Neural crest cell (in vitro differentiated cells): ENCODE measurements at regions not wholly inside any gene's neighbourhood (a gene's known extent, or its start where the extent isn't known, plus 50 kb on each side); places are given as distances from the start of the nearest gene placed in this dataset.

Experiments used
- DNase-seq: peaks from one replicate; pipeline ENCODE4 v3.0.0; 2021; ENCODE audit warnings: low read depth, mixed read lengths, low spot score
- H3K27ac Mint-ChIP-seq: one replicate; pipeline ENCODE4 v1.8.0; 2021; ENCODE audit warnings: mild to moderate bottlenecking, mixed read lengths; ENCODE audit not compliant: unreplicated experiment
- H3K27me3 Mint-ChIP-seq: 2 replicates; pipeline ENCODE4 v1.8.0; 2021; ENCODE audit warnings: low read depth, mild to moderate bottlenecking, mixed read lengths
- H3K36me3 Mint-ChIP-seq: 2 replicates; pipeline ENCODE4 v1.8.0; 2021; ENCODE audit warnings: low read depth, mild to moderate bottlenecking, mixed read lengths
- H3K4me1 Mint-ChIP-seq: 2 replicates; pipeline ENCODE4 v1.8.0; 2021; ENCODE audit warnings: mixed read lengths
- H3K4me3 Mint-ChIP-seq: one replicate; pipeline ENCODE4 v1.8.0; 2021; ENCODE audit warnings: mild to moderate bottlenecking, mixed read lengths
- H3K9me3 Mint-ChIP-seq: 2 replicates; pipeline ENCODE4 v1.8.0; 2021; ENCODE audit warnings: mixed read lengths
- TF ChIP-seq, protein P1 (sequence below): fragments of 200-600 bp; sonication (generic); conservative IDR thresholded peaks from 2 replicates; pipeline ENCODE4 v1.5.0; 2021; ENCODE audit warnings: antibody characterized with exemption, mild to moderate bottlenecking

DNA sequence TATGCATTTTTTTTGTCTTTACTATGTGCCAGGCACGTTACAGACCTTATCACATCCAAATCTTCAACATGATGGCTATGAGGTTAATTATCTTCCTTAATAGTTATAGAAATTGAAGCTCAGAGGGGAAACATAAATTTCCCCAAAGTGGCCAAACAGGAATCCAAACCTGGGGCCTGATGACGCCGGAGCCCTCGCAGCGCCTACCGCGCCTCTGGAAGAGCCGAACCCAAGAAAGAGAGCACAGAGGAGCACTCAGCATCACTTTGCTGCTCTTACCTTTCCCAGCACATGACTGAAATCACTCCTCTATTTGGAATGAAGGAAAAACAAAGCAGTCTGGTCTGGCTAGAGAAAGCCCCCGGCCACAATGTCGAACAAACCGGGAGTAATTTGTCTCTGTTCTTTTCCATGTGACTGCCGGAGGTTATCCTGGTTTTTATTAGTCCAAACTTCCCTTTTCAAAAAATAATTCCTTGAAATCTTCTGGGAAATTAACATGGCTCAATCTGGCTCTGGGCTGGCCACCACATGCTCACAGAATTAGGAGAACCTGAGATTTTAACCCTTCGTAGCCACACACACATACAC is 195.5 kb downstream of the ADSS2 start:
- TF ChIP-seq, protein P1, sequence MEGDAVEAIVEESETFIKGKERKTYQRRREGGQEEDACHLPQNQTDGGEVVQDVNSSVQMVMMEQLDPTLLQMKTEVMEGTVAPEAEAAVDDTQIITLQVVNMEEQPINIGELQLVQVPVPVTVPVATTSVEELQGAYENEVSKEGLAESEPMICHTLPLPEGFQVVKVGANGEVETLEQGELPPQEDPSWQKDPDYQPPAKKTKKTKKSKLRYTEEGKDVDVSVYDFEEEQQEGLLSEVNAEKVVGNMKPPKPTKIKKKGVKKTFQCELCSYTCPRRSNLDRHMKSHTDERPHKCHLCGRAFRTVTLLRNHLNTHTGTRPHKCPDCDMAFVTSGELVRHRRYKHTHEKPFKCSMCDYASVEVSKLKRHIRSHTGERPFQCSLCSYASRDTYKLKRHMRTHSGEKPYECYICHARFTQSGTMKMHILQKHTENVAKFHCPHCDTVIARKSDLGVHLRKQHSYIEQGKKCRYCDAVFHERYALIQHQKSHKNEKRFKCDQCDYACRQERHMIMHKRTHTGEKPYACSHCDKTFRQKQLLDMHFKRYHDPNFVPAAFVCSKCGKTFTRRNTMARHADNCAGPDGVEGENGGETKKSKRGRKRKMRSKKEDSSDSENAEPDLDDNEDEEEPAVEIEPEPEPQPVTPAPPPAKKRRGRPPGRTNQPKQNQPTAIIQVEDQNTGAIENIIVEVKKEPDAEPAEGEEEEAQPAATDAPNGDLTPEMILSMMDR, result no peak
- DNase-seq, result no peak
- H3K27ac Mint-ChIP-seq, result no peak overlapping the region
- H3K36me3 Mint-ChIP-seq, result no peaks in the 10 kb centered on the region
- H3K4me1 Mint-ChIP-seq, result peaks cover 3% of the 10 kb centered on the region
- no peaks in the 10 kb centered on the region for H3K9me3 Mint-ChIP-seq
- H3K27me3 Mint-ChIP-seq, result no peaks in the 10 kb centered on the region
- H3K4me3 Mint-ChIP-seq, result no peak overlapping the region

DNA sequence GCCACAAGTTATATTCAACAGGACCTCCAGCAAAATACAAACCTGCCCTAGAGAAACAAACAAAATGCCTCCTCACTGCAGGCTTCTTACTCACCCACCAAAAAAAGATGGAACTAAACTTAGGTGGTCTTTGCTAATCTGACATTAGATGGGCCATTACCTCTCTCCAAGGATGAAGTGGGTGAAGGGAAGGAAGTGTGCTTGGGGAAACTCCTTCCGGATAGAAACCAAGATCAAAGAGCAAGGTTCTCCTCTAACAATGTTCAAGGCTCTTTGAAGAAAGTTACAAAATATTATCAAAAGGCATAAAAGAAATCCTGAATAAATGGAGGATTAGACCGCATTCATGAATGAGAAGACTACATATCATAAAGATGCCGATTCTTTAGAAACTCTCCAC is 187.5 kb downstream of the ADSS2 start:
- no peak overlapping the region for H3K27ac Mint-ChIP-seq

DNA sequence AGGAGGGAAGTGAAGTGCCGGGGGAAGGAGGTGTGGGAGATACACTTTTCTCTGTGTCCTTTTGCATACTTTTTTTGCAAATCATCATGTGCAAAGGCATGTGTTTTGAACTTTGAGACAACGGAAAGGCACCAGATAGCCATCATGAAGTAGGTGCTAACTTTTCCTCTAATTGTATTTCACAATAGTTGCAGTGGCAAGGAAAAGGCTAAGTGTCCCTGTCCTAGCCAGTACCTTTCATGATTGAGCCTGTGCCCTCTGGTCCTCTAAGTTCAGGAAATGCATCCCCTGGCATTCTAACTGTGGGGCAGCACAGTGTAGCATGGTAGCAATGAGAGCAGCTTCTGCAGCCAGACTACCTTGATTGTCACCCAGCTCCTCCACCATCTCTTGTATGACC is 186.2 kb downstream of the ADSS2 start:
- Mint-ChIP-seq H3K27ac (no peak overlapping the region), H3K36me3 (peaks cover 2% of the 10 kb centered on the region), H3K4me3 (no peak overlapping the region), H3K9me3 (peaks cover 2% of the 10 kb centered on the region), H3K4me1 (no peaks in the 10 kb centered on the region), H3K27me3 (peaks cover 7% of the 10 kb centered on the region)
- no peak for DNase-seq
- TF ChIP-seq, protein P1, result no peak

More for the DNA sequence above, 187.5 kb downstream of the ADSS2 start:
- no peaks in the 10 kb centered on the region for H3K9me3 Mint-ChIP-seq
- no peaks in the 10 kb centered on the region for H3K4me1 Mint-ChIP-seq
- H3K27me3 Mint-ChIP-seq, result peaks cover 7% of the 10 kb centered on the region
- no peak overlapping the region for H3K4me3 Mint-ChIP-seq
- DNase-seq, result no peak
- TF ChIP-seq, protein P1, result no peak
- H3K36me3 Mint-ChIP-seq, result no peaks in the 10 kb centered on the region

DNA sequence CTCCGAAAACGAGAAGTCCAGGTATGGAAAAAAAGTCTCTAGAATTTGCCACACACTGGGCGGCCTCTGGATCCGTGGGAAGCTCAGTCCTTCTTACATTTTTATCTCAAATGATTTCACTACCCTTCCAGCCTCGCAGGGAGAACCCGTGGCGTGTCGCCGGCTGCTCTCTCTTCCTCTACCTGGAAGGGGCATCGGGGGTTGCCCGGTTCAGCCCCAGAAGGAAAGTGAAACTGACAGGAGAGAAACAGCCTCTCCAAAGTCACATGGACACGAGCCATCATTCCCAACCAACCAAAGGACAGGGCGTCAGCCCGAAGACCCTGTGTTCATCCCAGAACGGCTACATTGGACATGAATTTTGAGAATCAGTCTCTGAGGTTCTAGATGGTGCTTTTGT is 182.5 kb downstream of the ADSS2 start:
- Mint-ChIP-seq H3K4me1 (peaks cover 15% of the 10 kb centered on the region), H3K4me3 (no peak overlapping the region), H3K27ac (no peak overlapping the region), H3K9me3 (peaks cover 6% of the 10 kb centered on the region), H3K27me3 (peaks cover 7% of the 10 kb centered on the region), H3K36me3 (peaks cover 2% of the 10 kb centered on the region)
- DNase-seq, result no peak
- TF ChIP-seq, protein P1, result no peak

DNA sequence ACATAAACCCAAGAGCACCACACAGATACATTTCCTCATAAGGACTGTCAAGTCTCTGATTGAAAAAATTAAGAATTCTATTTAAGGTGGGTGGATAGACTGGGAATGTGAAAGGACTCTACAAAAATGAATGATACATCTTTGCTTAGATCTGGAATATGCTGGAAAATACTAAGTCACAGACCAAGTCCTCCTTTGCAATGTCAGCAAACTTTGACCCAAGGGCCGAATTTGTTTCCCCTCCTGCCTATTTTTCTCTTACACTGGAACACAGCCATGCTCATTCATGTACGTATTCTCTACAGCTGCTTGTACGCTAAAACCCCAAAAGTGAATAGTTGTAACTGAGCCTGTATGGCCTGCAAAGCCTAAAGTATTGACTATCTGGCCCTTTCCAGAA is 180.7 kb downstream of the ADSS2 start:
- TF ChIP-seq, protein P1, result no peak

More for the DNA sequence above, 180.7 kb downstream of the ADSS2 start:
- Mint-ChIP-seq H3K27me3 (no peaks in the 10 kb centered on the region), H3K9me3 (peaks cover 6% of the 10 kb centered on the region), H3K27ac (no peak overlapping the region), H3K36me3 (peaks cover 2% of the 10 kb centered on the region), H3K4me1 (peaks cover 15% of the 10 kb centered on the region), H3K4me3 (no peak overlapping the region)
- no peak for DNase-seq
